Heart right ventricle (tissue), 16 donors: ENCODE measurements at regions not wholly inside any gene's neighbourhood (a gene's known extent, or its start where the extent isn't known, plus 50 kb on each side); places are given as distances from the start of the nearest gene placed in this dataset.

Experiments used
- ATAC-seq, 8 donors: fragments of 200-7000 bp; cut with Tn5 transposase; one replicate each; pipeline ENCODE4 v1.9.1; 2020; ENCODE audit warnings: mild to moderate bottlenecking in 8 of 8, moderate library complexity in 8 of 8, moderate number of reproducible peaks in 1 of 8
- DNase-seq, 2 donors: peaks; one replicate each; pipeline ENCODE4 v3.0.0-alpha.2; 2020
- H3K27ac ChIP-seq, 10 donors: fragments of 200-600 bp; sonication (generic) in 2 of 10; one replicate each; pipeline versions ENCODE4 v1.5.0 to v1.8.0; 2020 to 2022; ENCODE audit warnings: mild to moderate bottlenecking in 3 of 10
- H3K27me3 ChIP-seq, 7 donors: fragments of 200-600 bp; one replicate each; pipeline ENCODE4 v1.8.0; 2021 to 2022; ENCODE audit warnings: mild to moderate bottlenecking in 2 of 7
- H3K36me3 ChIP-seq, 9 donors: fragments of 200-600 bp; sonication (generic) in 1 of 9; one replicate each; pipeline versions ENCODE4 v1.5.0 to v1.8.0; 2020 to 2022; ENCODE audit warnings: mild to moderate bottlenecking in 2 of 9
- H3K4me1 ChIP-seq, 9 donors: fragments of 200-600 bp; sonication (generic) in 1 of 9; one replicate each; pipeline versions ENCODE4 v1.5.0 to v1.8.0; 2020 to 2022; ENCODE audit warnings: mild to moderate bottlenecking in 4 of 9
- H3K4me3 ChIP-seq, 10 donors: fragments of 200-600 bp; sonication (generic) in 2 of 10; one replicate each; pipeline versions ENCODE4 v1.5.0 to v1.8.0; 2020 to 2022; ENCODE audit warnings: mild to moderate bottlenecking in 7 of 10, moderate library complexity in 2 of 10
- H3K9me3 ChIP-seq, 11 donors: fragments of 200-600 bp in 10 of 11; sonication (generic) in 2 of 11; one replicate each; pipeline versions ENCODE4 v1.5.0 to v1.8.0; 2013 to 2022; ENCODE audit warnings: mild to moderate bottlenecking in 2 of 11, control low read depth in 1 of 11, moderate library complexity in 1 of 11
- CTCF ChIP-seq, 9 donors: fragments of 200-600 bp; sonication (generic) in 2 of 9; IDR thresholded peaks; one replicate each; pipeline versions ENCODE4 v1.5.0 to v1.8.0; 2021 to 2022; ENCODE audit warnings: antibody characterized with exemption in 9 of 9, mild to moderate bottlenecking in 5 of 9, moderate library complexity in 1 of 9
- WGBS, 2 donors: extraction: QIAGEN DNeasy Blood & Tissue Kit; methylation state at CpG; one replicate each; pipeline ENCODE4 v1.1.7; 2013; ENCODE audit warnings: inconsistent platforms in 1 of 2; 5-methylcytosine and 5-hydroxymethylcytosine counted together
- intact Hi-C, 10 donors: fragments of 100-400 bp; cut with DNase I; formaldehyde crosslinking; loops; one replicate each; pipeline versions ENCODE4 v1.11.1 to v1.14.2; 2022
- donor health status: Arrhythmogenic right ventricular cardiomyopathy.
- donor health status: ischemic (EF 13 %, LVEDD 7.1; RV severe dilation, severe dysfunction).
- donor health status: healthy with polysubstance abuse.
- donor health status: DM: no; HTN: yes; CAD: no.
- donor health status: DM: no; HTN: no; CAD: no.
- donor health status: ischemic (EF 25% LVEDD 6.9; RV normal size, moderate dysfunction).
- donor health status: ischemic (EF 25% LVEDD 5.7; RV mildly dilated, moderate dysfunction).
- donor health status: healthy.
- donor health status: DM: yes; HTN: yes; CAD: no.
- donor health status: Ischemic cardiomyopathy.
- donor health status: ischemic (EF 35%, LVEDD 5.7; RV mildly dilated, moderate dysfunction).
- donor health status: nonischemic (EF 11% LVEDD 7.7; RV severe dilation, severe dysfunction).
- donor health status: DM: yes; HTN: yes; CAD: no.
- donor health status: PGD.
- donor health status: ischemic (EF 29% LVEDD 5.4; RV normal size, mild dysfunction).
- donor health status: nonischemic (EF 23%, LVEDD 6.1; RV moderate dilation, normal function).

GRCh38 chr2:83695530-83695929 lies 763.5 kb downstream of the SUCLG1 start:
- H3K4me1 ChIP-seq = no peaks in the 10 kb centered on the region
- H3K27ac ChIP-seq = no peak overlapping the region
- H3K9me3 ChIP-seq = no peaks in the 10 kb centered on the region
- no peak for DNase-seq
- H3K4me3 ChIP-seq = no peak overlapping the region
- TF ChIP-seq CTCF (IDR thresholded peaks at IDR 0.05) = no peak
- intact Hi-C loops = no loop called here
- WGBS, 2 donors = 89 to 94% methylated on average over 7 of the region's 7 CpGs
- no peaks in the 10 kb centered on the region for H3K27me3 ChIP-seq
- no peaks in the 10 kb centered on the region for H3K36me3 ChIP-seq
- ATAC-seq = no peak

- H3K27me3 ChIP-seq = no peaks in the 10 kb centered on the region
- H3K9me3 ChIP-seq = no peaks in the 10 kb centered on the region
- 86 to 87% methylated on average over 13 of the region's 13 CpGs for WGBS, 2 donors
- no peaks in the 10 kb centered on the region for H3K36me3 ChIP-seq
- TF ChIP-seq CTCF (IDR thresholded peaks at IDR 0.05) = no peak
- no peak overlapping the region for H3K27ac ChIP-seq
- ATAC-seq (no peak), DNase-seq (no peak)
- intact Hi-C loops = no loop called here
- no peak overlapping the region for H3K4me3 ChIP-seq
- no peaks in the 10 kb centered on the region for H3K4me1 ChIP-seq
Observed at GRCh38 chr2:83695037-83695436, 764.0 kb downstream of the SUCLG1 start.

GRCh38 chr2:83689402-83689801 lies 769.7 kb downstream of the SUCLG1 start:
- TF ChIP-seq CTCF (IDR thresholded peaks at IDR 0.05) = no peak
- Histone ChIP-seq H3K27ac (no peak overlapping the region), H3K4me3 (no peak overlapping the region), H3K9me3 (peaks cover 0 to 3% (median 0%) of the 10 kb centered on the region in 11 donors), H3K4me1 (no peaks in the 10 kb centered on the region), H3K27me3 (no peaks in the 10 kb centered on the region), H3K36me3 (no peaks in the 10 kb centered on the region)
- ATAC-seq (no peak), DNase-seq (no peak)
- intact Hi-C loops = no loop called here

GRCh38 chr2:83686863-83687262 lies 772.2 kb downstream of the SUCLG1 start:
- Histone ChIP-seq H3K27me3 (no peaks in the 10 kb centered on the region), H3K4me1 (no peaks in the 10 kb centered on the region), H3K4me3 (no peak overlapping the region), H3K36me3 (no peaks in the 10 kb centered on the region), H3K9me3 (peaks cover 0 to 4% (median 0%) of the 10 kb centered on the region in 11 donors), H3K27ac (no peak overlapping the region)
- intact Hi-C loops = no loop called here
- peak in 1 of 8 donors; percentile 39 for ATAC-seq
- DNase-seq = no peak
- TF ChIP-seq CTCF (IDR thresholded peaks at IDR 0.05) = no peak

GRCh38 chr2:83674050-83674449 lies 785.0 kb downstream of the SUCLG1 start:
- peaks cover 0 to 15% (median 7%) of the 10 kb centered on the region in 11 donors for H3K9me3 ChIP-seq
- H3K4me1 ChIP-seq = no peaks in the 10 kb centered on the region
- WGBS, 2 donors = 74 to 78% methylated on average over 3 of the region's 3 CpGs
- ATAC-seq (no peak), DNase-seq (no peak)
- intact Hi-C loops = no loop called here
- no peaks in the 10 kb centered on the region for H3K27me3 ChIP-seq
- H3K36me3 ChIP-seq = no peaks in the 10 kb centered on the region
- H3K4me3 ChIP-seq = no peak overlapping the region
- H3K27ac ChIP-seq = no peak overlapping the region
- no peak for TF ChIP-seq CTCF (IDR thresholded peaks at IDR 0.05)
